SU-DHL-6 (cell line): ENCODE measurements at regions not wholly inside any gene's neighbourhood (a gene's known extent, or its start where the extent isn't known, plus 50 kb on each side); places are given as distances from the start of the nearest gene placed in this dataset.

ENCODE experiments used
- EZH2phosphoT487 ChIP-seq: fragments of 200-600 bp; sonication (generic), shearing (Covaris generic); conservative IDR thresholded peaks from 2 replicates; pipeline ENCODE4 v1.6.1; 2018; ENCODE audit warnings: mild to moderate bottlenecking, antibody characterized with exemption, low read length, moderate library complexity, mixed read lengths
- TF ChIP-seq, protein P1 (sequence below): fragments of 200-600 bp; sonication (generic); IDR thresholded peaks from one replicate; pipeline ENCODE4 v1.5.1; 2017; ENCODE audit warnings: antibody characterized with exemption, mild to moderate bottlenecking, low read length, moderate library complexity; ENCODE audit not compliant: insufficient read depth, poor library complexity, severe bottlenecking

DNA sequence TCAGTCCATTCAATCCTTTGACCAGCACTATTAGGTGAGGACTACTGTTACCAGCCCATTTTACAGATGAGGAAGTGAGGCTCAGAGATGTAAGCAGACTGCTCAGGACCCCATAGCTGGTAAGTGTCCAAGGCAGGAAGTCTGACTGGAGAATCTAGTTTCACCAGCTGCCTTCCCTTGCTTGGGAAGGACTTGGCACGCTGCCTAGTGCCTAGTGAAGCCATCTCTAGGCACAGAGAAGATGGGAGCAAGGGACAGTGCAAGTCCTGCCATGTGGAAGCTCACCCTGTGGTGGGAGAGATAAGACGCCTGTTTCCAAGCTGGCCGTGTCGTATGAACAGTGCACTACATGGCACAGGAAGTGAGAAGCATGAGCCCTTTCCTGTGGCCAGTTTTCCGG lies 111.8 kb upstream of the TMC3 start:
- TF ChIP-seq, protein P1, sequence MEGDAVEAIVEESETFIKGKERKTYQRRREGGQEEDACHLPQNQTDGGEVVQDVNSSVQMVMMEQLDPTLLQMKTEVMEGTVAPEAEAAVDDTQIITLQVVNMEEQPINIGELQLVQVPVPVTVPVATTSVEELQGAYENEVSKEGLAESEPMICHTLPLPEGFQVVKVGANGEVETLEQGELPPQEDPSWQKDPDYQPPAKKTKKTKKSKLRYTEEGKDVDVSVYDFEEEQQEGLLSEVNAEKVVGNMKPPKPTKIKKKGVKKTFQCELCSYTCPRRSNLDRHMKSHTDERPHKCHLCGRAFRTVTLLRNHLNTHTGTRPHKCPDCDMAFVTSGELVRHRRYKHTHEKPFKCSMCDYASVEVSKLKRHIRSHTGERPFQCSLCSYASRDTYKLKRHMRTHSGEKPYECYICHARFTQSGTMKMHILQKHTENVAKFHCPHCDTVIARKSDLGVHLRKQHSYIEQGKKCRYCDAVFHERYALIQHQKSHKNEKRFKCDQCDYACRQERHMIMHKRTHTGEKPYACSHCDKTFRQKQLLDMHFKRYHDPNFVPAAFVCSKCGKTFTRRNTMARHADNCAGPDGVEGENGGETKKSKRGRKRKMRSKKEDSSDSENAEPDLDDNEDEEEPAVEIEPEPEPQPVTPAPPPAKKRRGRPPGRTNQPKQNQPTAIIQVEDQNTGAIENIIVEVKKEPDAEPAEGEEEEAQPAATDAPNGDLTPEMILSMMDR = no peak
- no peak for TF ChIP-seq EZH2phosphoT487
